Sigmoid colon (tissue), 3 donors: ENCODE measurements at regions not wholly inside any gene's neighbourhood (a gene's known extent, or its start where the extent isn't known, plus 50 kb on each side); places are given as distances from the start of the nearest gene placed in this dataset.

ENCODE experiments used
- POLR2A ChIP-seq, 2 donors: fragments of 450-650 bp; IDR thresholded peaks; one replicate each; pipeline ENCODE4 v1.6.1; 2016; ENCODE audit warnings: antibody characterized with exemption in 2 of 2, mild to moderate bottlenecking in 2 of 2, moderate library complexity in 2 of 2
- TF ChIP-seq, protein P1 (sequence below), 4 experiments: fragments of 450-650 bp in 3 of 4; fragments of 200-600 bp in 1 of 4; IDR thresholded peaks; one replicate each; pipeline ENCODE4 v1.5.1; 2016 to 2019; ENCODE audit warnings: antibody characterized with exemption in 4 of 4, mild to moderate bottlenecking in 3 of 4, moderate library complexity in 2 of 4

DNA sequence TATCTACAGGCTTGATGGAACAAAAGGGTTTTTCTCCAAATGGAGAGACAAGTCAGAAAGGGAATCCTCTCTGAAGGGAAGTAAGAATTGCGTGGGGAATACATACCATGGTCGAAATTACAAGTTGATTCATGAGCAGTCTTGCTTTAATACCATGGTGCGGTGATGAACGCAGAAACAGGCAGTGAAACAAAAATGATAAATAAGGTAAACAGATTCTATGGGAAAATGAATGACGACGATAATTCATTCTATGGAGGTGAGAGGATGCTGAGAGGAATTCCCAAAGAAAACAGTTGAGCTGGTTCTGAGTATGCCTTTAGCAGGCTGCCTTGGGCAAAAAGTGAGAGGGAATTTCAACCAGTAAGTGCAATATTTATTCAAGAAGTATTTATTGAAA, 209.4 kb upstream of the RUNX1 start:
- TF ChIP-seq POLR2A (IDR thresholded peaks at IDR 0.05), result no peak
- TF ChIP-seq, protein P1, sequence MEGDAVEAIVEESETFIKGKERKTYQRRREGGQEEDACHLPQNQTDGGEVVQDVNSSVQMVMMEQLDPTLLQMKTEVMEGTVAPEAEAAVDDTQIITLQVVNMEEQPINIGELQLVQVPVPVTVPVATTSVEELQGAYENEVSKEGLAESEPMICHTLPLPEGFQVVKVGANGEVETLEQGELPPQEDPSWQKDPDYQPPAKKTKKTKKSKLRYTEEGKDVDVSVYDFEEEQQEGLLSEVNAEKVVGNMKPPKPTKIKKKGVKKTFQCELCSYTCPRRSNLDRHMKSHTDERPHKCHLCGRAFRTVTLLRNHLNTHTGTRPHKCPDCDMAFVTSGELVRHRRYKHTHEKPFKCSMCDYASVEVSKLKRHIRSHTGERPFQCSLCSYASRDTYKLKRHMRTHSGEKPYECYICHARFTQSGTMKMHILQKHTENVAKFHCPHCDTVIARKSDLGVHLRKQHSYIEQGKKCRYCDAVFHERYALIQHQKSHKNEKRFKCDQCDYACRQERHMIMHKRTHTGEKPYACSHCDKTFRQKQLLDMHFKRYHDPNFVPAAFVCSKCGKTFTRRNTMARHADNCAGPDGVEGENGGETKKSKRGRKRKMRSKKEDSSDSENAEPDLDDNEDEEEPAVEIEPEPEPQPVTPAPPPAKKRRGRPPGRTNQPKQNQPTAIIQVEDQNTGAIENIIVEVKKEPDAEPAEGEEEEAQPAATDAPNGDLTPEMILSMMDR (IDR thresholded peaks at IDR 0.05), result no peak
